NCI-H82 (cell line): ENCODE measurements at regions not wholly inside any gene's neighbourhood (a gene's known extent, or its start where the extent isn't known, plus 50 kb on each side); places are given as distances from the start of the nearest gene placed in this dataset.

Experiments
- DNase-seq: peaks from one replicate; lab custom pipeline; 2025; lab: John Stamatoyannopoulos, UW

DNA sequence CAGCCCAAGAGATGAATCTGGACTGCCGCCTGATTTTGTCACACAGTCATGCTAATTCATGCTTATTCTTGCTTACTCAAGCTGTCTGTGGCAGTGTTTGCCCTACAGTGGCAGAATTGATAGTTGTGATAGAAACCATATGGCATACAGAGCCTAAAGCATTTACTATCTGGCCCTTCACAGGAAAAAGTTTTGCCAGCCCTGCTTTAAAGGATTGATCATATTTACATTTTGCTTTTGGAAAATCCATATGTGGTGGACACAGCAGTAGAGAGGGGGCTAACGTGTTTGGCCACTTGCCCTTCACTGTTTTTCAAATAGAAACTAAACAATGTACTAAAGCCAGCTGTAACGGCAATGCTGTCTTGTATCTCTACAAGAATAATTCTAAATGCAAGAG lies 974.0 kb upstream of the GHITM start:
- no peak for DNase-seq

DNA sequence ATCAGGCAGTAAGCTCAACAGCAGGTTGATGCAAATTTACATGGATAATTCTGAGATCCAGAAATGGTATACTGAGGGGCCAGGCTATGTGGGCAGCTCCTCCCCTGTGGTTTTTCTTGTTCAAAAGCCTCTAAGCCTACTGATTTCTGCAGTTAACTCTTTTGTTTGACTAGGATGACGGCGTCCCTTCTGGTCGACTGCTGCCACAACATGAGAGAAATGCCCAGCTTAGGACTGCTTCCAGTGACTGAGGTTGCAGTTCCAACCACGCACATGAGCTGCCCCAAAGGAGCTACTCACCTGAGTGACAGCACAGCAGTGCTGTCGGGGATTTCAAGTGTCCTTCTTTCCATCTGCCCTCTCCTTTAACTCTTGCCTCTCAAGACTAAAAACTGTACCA lies 973.0 kb upstream of the GHITM start:
- DNase-seq: peak; percentile 63

DNA sequence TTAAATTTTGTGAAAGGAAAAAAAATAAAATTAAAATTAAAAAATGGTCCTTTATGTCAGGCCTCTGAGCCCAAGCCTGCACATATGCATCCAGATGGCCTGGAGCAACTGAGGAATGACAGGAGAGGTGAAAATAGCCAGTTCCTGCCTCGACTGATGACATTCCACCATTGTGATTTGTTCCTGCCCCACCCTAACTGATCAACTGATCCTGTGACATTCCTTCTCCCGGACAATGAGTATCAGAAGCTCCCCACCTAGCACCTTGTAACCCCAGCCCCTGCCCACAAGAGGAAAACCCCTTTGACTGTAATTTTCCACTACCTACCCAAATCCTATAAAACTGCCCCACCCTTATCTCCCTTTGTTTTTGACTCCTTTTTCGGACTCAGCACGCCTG lies 972.2 kb upstream of the GHITM start:
- DNase-seq: no peak

DNA sequence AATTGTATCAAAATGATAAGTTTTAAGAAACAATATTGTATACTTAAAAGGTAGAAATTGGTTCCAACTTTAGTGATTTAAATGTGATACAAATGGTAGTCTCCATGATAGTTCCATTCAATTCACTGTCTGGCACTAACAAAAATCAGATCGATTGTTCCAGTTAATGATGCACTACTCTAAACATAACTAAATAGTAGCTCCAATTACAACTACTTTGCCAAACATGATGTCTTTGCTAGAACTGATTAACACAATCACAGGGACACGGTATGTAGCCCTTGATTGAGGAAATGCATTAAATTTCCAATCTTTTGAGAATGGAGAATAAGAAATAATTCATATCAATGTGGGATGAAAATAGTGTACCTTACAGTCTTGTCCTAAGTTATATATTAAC lies 962.4 kb upstream of the GHITM start:
- DNase-seq: no peak

DNA sequence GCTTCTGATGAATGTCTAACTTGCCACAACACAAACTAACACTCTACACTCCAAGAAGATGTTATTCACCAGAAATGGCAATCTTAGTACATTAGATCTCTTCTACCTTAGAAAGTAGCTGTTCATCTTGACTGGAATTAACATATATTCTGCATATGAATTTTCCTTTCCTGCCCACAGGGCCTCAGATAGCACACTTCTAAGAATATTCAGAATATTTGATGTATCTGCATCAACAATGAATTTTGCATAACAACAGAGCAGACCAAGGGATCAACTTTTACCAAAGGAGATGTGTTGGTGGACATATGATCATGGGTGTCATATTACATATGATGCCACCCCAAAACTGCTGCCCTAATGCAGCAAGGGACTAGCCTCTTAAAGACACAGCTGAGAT lies 960.8 kb upstream of the GHITM start:
- no peak for DNase-seq

DNA sequence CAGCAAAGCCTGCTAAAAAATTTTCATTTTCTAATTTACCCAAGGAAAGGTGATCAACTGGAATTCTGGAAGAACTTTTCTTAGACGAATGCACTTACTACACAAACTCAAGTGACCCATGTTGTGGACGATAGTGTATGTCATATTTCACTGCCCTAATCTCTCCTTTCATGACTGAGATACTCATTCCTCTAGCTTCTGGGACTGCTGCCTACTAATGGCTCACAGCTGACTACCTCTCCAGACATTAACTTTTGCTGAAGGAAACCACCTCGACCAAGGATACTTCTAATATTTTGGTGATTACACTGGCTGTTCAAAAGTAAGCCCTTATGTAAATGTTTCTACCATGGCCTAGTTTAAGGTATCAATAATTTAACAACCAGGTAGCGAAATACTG lies 959.9 kb upstream of the GHITM start:
- no peak for DNase-seq

DNA sequence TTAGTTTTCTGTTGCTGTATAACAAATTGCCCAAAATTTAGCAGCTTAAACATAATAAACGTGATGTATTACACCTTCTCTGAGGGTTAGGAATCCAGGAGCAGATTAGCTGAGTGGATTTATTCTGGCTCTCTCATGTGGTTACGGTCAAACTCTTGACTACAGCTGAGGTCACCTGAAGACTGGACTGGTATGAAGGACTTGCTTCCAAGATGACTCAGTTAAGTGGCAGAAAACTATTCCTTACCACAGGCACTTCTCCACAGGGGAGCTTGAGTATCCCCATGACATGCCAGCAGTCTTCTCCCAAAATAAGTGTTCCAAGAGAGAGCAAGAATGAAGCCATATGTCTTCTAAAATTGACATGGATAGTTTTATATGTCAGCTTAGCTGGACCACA lies 957.2 kb upstream of the GHITM start:
- no peak for DNase-seq

DNA sequence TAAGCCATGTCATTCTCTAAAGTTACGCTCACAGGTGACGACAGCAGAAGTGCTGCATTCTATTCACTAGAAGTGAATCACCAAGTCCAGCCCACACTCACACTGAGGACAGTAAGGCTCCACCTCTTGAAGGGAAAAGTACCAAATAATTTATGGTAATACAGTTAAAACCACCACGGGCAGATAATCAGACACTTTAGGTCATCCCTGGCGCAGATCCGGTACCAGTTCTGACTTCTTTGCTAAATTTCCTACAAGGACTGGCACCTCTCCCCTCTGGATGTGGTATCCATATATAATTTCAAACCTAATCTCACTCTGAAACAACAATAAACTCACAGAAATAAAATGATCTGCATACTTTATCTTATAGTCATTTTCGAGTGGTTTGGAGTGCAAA lies 954.7 kb upstream of the GHITM start:
- no peak for DNase-seq

DNA sequence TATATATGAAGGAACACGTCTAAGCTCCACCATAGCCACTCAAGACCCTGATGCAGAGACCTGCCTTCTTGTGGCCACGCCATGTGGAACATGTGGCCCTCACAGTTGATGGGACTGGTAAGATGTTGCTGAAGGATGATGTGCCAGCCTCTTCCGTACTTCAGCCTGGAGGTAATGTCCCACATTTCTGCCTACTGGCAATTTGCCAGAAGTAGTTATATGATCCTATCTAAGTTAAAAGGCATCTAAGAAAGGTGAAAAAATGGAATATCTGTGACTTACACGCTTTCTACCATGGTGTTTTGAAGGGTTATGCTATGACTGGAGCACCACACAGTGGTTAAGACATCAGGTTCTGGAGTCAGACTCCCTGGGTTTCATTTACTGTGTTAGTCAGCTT lies 948.7 kb upstream of the GHITM start:
- peak; percentile 1 for DNase-seq

DNA sequence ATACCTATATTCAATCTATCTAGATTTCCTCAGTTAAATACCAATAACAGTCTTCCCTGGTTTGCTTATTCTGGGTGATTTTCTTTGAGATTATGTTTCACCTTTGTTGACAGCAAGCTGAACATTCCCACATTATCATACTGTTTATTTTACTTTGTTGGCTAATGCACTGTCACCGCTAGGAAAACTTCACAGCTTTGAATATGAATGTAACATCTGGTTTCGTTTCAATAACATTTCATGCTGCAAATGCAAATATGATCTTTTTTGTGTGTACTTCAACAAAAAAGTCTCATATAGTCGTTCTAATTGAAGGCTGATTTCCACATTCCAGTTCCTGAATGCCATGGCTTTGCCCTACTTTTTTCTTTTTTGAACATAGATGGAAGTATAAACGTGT lies 946.3 kb upstream of the GHITM start:
- DNase-seq: no peak

DNA sequence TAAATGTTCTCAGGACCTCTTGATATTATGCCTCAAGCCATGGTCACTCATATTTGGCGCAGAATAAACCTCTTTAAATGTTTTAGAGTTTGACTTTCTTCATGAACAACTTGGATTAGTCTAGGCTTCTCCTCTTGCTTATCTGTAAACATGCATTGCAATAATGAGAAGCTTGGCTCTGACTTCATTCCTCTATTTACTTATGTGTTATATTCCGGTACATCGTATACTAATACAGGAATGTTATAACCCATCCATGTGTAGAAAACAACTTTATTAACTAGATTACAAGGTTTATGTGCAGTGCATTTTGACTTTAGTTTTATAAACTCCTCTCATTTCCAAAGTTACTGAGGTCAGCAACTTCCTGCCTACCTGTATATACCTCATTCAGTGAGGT lies 944.3 kb upstream of the GHITM start:
- no peak for DNase-seq

DNA sequence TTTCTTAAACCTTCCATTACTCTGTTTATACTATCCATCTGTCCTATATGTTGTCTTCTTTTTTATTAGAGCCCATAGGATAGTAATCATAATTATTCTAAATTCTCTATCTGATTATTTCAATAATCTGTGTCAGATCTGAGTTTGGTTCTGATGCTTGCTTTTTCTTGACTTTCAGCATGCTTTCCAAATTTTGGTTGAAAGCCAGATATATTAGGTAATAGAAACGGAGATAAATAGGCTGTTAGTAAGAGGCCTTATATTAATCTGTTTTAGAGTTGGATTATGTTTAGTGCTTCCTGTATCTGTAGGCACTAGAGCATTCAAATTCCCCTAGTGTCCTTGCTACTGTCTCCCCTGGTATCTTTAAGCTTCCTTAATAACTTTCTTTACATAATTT lies 939.9 kb upstream of the GHITM start:
- DNase-seq: no peak

DNA sequence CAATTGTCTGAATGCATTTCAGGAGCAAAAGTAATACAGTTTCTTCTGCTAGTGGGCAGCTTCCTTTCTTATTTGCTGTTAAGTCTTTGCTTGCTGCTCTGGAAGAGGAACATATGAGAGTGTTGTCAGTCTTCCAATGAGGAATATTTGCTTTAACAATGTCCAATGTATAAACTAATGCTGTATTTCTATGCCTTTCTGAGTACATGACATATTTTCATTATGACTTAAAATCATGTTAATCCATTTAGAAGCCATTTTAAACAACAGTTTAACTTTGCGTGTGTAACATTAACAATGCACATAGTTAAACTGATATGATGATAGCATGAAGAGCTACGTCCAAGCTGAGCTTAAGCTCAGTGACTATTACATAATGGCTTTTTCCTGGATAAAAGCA lies 933.4 kb upstream of the GHITM start:
- no peak for DNase-seq

DNA sequence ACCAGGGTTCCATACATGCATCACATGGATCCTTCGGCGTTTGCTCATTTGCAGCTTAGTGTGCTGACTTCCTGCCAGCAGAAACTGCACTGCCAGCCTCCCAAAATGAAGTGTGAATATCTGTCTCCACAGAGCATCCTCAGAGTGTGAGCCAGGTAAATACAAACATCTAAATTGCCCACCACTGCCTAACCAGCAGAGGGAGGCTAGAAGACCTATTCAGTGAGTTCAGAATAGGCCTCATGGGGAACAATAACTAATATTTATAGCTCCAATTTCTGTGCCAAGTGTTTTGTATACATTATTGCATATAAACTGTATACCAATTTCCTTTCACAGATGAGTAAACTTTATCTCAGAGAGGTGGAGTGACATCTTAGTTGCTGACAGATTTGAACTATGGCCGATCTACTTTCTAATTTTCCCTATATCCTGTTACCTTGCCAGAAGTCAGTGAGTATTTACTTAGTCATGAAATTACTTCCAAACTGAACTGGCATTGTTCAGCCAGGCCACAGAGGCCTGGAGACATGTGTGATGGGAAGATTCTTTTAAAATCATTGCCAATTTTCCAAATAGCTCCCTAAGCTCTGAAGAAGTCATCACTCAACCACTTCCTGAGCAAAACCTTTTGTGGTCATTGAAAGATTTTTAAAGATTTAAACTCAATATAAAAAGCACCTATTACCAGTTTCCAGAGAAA lies 926.5 kb upstream of the GHITM start:
- no peak for DNase-seq

DNA sequence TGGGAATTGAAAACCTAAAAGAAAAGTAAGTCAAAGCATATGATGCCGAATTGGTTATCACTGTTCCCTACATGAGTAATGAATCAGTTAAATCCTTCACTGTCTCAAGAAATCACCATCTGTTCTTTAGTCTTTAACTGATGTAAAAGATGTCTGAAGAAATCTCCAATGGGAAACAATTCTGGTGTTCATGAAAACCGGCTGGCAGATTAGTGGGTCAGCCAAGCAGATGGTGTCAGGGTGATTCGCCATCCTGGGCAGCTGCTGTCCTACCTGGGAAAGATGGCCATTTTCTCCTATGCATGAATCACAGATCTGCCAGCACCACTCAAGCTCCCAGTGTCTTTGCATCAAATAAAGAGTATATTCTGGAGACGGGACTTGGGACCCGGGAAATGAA lies 925.2 kb upstream of the GHITM start:
- DNase-seq: peak; percentile 88

DNA sequence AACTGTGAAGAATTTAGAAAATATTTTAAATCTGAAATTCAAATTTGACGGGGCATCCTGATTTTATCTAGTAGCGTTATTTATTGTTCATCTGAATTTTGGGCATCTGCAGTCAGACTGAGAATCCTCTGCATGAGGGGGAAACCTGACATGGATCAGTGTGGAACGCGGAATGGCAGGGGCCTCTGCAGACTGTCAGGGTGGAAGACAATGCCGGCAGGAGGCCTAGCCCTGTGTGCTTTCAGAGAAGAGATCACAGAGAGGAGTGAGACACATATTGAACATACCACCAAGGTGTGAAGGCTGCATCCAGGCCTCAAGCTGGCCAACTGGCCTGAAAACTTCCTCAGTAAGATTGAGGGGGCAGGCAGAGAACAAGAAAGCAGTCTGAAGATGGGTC lies 921.1 kb upstream of the GHITM start:
- peak; percentile 1 for DNase-seq

DNA sequence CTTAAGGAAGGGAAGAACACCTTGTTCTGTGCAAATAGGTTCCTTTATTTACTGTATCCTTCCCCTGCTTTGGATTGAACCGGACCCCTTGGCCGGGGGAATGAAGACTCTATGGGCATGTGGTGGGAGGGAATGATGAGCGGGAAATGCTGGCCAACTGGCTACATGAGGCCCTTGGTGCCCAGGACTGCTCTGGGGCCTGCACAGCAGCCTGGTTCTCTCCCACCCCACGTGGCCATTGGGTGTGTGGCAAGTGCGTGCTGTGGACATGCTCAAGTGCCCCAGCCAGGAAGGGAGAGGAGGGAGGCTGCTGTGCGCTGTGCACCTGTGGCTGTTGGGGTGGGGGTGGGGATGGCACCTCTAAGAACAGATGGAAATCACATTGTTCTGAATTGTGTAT lies 917.0 kb upstream of the GHITM start:
- no peak for DNase-seq

DNA sequence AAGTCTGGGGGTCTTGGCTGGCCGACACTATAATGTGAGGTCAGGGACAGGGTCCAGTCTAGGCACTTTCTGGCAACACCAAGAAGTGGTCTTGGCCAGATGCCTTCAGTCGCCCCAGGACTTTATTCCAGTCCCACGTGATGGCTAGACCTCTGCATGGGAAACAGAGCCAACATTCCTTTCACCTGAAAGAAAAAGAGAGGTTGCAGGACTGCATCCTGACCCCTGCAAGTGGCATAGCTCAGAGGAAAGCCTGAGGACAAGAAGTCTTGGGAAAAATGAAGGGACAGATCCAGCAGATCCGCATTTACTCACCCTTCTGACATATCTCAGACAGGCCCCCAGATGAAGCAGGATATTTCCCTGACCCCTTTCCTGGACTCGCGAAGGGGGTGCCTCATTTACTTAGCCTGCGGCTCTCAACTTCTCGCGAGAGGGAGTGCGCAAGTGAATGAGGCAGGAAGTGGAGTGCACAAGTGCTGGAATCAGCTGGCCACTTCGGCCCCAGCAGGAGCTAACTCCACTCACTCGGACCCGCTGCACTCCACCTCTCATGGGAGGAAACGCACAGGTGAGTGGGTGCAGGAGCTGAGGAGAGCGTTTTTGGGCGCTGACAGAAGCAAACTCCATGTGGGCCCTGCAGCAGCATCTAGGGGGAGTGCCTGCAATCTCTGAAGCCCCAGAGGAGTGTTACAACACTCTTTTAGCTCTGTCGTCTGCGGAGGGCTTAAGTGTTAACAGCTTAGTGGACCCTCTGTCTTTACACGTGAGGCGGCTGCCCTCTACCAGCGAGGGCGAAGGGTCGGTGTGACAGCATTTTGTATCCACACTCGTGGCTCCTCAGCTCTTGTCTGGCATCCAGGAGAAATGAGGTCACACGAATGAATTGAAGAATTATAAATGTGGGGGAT lies 916.2 kb upstream of the GHITM start:
- no peak for DNase-seq

DNA sequence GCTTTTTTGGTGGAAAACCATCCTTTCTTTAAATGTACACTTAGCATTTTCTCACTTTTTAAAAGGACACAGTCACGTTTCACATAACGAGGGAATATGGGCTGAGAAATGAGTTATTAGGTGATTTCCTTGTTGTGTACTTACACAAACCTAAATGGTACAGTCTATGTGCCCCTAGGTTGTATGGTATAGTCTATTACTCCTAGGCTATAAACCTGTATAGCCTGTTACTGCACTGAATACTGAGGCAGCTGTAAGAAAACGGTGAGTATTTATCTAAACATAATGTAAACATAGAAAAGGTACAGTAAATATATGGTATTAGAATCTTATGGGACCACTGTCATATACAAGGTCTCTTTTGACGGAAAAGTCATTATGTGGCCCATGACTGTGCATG lies 913.5 kb upstream of the GHITM start:
- no peak for DNase-seq

DNA sequence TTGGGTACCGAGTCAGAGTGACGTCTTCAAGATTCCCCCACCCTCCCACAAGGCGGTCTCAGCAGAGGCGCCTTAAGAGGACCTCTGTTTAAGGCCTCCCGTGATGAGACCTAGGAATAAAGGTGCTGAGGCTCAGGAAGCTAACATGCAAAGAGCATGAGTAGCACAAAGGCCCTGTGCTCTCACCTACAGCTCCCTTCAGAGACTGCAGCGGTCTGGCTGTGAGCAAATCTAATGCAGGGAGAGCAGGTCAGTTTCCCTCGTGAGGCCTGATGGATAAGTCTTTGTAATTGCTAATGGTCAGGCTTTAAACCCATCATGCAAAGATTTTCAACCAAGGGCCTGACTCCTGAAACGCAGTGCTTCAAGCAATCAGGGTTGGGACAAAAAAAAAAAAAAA lies 909.3 kb upstream of the GHITM start:
- no peak for DNase-seq

DNA sequence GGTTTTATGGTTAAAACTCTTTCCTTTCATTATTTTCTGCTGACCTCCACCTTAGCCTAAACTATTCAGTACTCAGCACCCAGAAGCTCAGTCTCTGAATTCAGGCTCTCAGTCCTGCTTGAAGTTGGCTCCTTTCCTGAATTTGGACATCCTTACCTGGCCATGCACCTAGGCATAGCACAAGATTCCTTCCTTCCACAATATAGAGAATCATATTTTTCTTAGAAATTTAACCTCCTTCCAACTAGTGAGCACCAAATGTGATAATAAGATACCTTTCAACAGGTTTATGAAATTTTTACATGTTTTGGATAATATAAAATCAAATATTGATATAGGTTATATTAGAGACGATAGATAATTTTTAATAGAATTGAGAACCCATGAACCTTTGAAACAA lies 905.6 kb upstream of the GHITM start:
- DNase-seq: no peak

DNA sequence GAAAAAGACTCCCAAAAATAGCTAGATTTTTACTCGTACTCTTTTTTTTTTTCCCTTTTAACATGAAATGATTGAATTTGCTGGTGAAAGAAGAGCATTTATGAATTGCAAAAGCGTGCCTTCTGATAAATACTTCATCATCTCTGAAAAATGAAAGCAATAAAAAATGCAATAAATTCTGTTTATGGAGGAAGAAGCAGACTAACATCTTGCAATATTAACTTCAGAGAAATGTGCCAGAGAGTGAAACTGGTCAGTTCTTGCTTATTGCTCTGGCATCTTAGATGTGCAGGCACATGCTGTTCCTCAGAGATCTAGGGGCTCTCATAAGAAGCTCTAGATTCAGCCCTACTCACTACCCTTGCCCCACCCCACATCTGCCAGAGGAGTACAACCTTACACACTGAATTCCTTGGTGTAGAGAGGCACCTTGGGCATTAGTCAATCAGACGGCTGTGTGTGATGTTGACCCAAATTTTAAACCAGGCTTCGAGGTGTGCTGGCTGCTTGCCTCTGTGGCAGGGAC lies 891.1 kb upstream of the GHITM start:
- DNase-seq: no peak

DNA sequence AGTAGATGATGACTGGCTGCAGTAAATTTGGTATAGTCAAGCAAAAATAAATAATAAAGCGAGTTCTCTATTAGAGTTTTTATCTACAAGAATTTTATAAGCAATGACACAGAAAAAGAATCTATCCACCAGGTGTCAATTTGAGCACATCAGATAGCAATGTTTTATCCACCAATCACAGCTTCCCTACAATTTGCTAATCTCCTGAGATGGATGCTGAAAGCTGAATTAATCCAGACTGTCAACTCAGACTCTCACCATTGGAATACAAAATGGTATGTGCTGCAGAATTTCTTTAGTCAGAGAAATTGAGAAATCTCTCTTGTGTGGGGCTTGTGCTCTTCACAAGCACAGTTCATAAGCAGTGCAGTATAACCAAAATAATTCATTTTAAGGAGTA lies 888.9 kb upstream of the GHITM start:
- DNase-seq: no peak
